Common myeloid progenitor, CD34-positive (primary cell): ENCODE measurements at regions not wholly inside any gene's neighbourhood (a gene's known extent, or its start where the extent isn't known, plus 50 kb on each side); places are given as distances from the start of the nearest gene placed in this dataset.
"Not testable (repeated sequence)": the region's sequence is repeated elsewhere in the genome, so short reads cannot be mapped to it uniquely, and the experiment has no call there.

Experiments used
- CTCF ChIA-PET: fragments of 350-600 bp; sonication (Branson Sonifier 250); formaldehyde crosslinking; loops from one replicate; lab custom pipeline; 2021; ENCODE audit warnings: antibody characterized with exemption; lab: Charles Lee
- POLR2A ChIA-PET: fragments of 350-600 bp; sonication (Branson Sonifier 250); formaldehyde crosslinking; loops from one replicate; lab custom pipeline; 2021; ENCODE audit warnings: antibody characterized with exemption; lab: Charles Lee
- DNase-seq, 3 donors: peaks; one replicate each; pipeline versions ENCODE4 v3.0.0 to v3.0.0-alpha.2; 2013
- H3K27ac ChIP-seq, 2 experiments: 1 replicate in 1 of 2; 2 replicates in 1 of 2; pipeline ENCODE4 v1.7.0; 2013; ENCODE audit warnings: inconsistent platforms in 2 of 2, low read length in 2 of 2, mild to moderate bottlenecking in 2 of 2, low read depth in 1 of 2, moderate library complexity in 1 of 2; ENCODE audit not compliant: severe bottlenecking in 2 of 2, insufficient read depth in 1 of 2, poor library complexity in 1 of 2
- H3K27me3 ChIP-seq, 5 experiments: replicated peaks in 2 of 5; 1 replicate in 3 of 5; 2 replicates in 2 of 5; pipeline versions ENCODE4 v1.6.1 to v1.7.0; 2013; ENCODE audit warnings: low read length in 4 of 5, mild to moderate bottlenecking in 2 of 5, moderate library complexity in 2 of 5, inconsistent platforms in 1 of 5; ENCODE audit not compliant: insufficient read depth in 5 of 5, control insufficient read depth in 4 of 5
- H3K36me3 ChIP-seq, 4 experiments: 1 replicate in 2 of 4; 2 replicates in 2 of 4; pipeline versions ENCODE4 v1.6.1 to v1.7.0; 2013; ENCODE audit warnings: low read length in 3 of 4, control low read depth in 1 of 4, mild to moderate bottlenecking in 1 of 4; ENCODE audit not compliant: control insufficient read depth in 4 of 4, insufficient read depth in 4 of 4
- H3K4me1 ChIP-seq, 4 experiments: 1 replicate in 3 of 4; 2 replicates in 1 of 4; pipeline versions ENCODE4 v1.6.1 to v1.7.1; 2013; ENCODE audit warnings: low read length in 3 of 4, mild to moderate bottlenecking in 3 of 4, control low read depth in 1 of 4, inconsistent platforms in 1 of 4, moderate library complexity in 1 of 4; ENCODE audit not compliant: control insufficient read depth in 4 of 4, insufficient read depth in 4 of 4; ENCODE audit errors: control extremely low read depth in 1 of 4
- H3K4me3 ChIP-seq, 7 experiments: 1 replicate in 4 of 7; 2 replicates in 3 of 7; pipeline versions ENCODE4 v1.5.1 to v1.7.0; 2013; ENCODE audit warnings: mild to moderate bottlenecking in 7 of 7, low read length in 6 of 7, moderate library complexity in 6 of 7, inconsistent platforms in 2 of 7, low read depth in 2 of 7, control low read depth in 1 of 7; ENCODE audit not compliant: insufficient read depth in 4 of 7, control insufficient read depth in 1 of 7; ENCODE audit errors: extremely low read depth in 1 of 7
- H3K9me3 ChIP-seq, 5 experiments: 1 replicate in 4 of 5; 2 replicates in 1 of 5; pipeline versions ENCODE4 v1.6.1 to v1.7.1; 2013; ENCODE audit warnings: low read length in 4 of 5, mild to moderate bottlenecking in 2 of 5, inconsistent platforms in 1 of 5, low read depth in 1 of 5, moderate library complexity in 1 of 5; ENCODE audit not compliant: control insufficient read depth in 4 of 5, insufficient read depth in 2 of 5; ENCODE audit errors: control extremely low read depth in 1 of 5
- WGBS: methylation state at CpG from one replicate; pipeline ENCODE4 v1.1.5; 2013; ENCODE audit not compliant: insufficient coverage; 5-methylcytosine and 5-hydroxymethylcytosine counted together

GRCh38 chr13:111593490-111593889, 273.0 kb downstream of the TEX29 start:
- H3K27ac ChIP-seq, H3K27me3 ChIP-seq, H3K4me3 ChIP-seq, POLR2A ChIA-PET, H3K4me1 ChIP-seq, H3K36me3 ChIP-seq, DNase-seq, CTCF ChIA-PET, H3K9me3 ChIP-seq: not testable (repeated sequence)
- WGBS, result 100% methylated on average over 1 of the region's 4 CpGs

GRCh38 chr13:111594606-111595005, 274.2 kb downstream of the TEX29 start:
- no peak overlapping the region for H3K27ac ChIP-seq
- no peak overlapping the region for H3K4me3 ChIP-seq
- H3K4me1 ChIP-seq, result no peaks in the 10 kb centered on the region
- ChIA-PET POLR2A (no interaction called here), CTCF (no interaction called here)
- 100% methylated on average over 6 of the region's 10 CpGs for WGBS
- H3K9me3 ChIP-seq, result peaks cover 0 to 7% (median 0%) of the 10 kb centered on the region in 5 experiments
- H3K27me3 ChIP-seq, result no peaks in the 10 kb centered on the region
- DNase-seq, result no peak
- H3K36me3 ChIP-seq, result no peaks in the 10 kb centered on the region

GRCh38 chr13:111595276-111595675, 274.8 kb downstream of the TEX29 start:
- Histone ChIP-seq H3K27me3 (no peaks in the 10 kb centered on the region), H3K4me3 (no peak overlapping the region), H3K9me3 (peaks cover 0 to 7% (median 0%) of the 10 kb centered on the region in 5 experiments), H3K27ac (no peak overlapping the region), H3K36me3 (no peaks in the 10 kb centered on the region), H3K4me1 (no peaks in the 10 kb centered on the region)
- CTCF ChIA-PET, result no interaction called here
- WGBS, result 100% methylated on average over 1 of the region's 3 CpGs
- no peak for DNase-seq
- POLR2A ChIA-PET, result no interaction called here

- WGBS, result 95% methylated on average over 10 of the region's 11 CpGs
- CTCF ChIA-PET, result interaction anchor here (1.2 kb wide), 1 partner anchor 17 kb away, joined by 3 read pairs; no protein-coding TSS in a partner anchor
- no peaks in the 10 kb centered on the region for H3K27me3 ChIP-seq
Measured at GRCh38 chr13:111595791-111596190, 275.3 kb downstream of the TEX29 start.

GRCh38 chr13:111597191-111597611, 276.8 kb downstream of the TEX29 start:
- Histone ChIP-seq H3K4me1 (no peaks in the 10 kb centered on the region), H3K27me3 (no peaks in the 10 kb centered on the region), H3K27ac (no peak overlapping the region), H3K36me3 (no peaks in the 10 kb centered on the region), H3K9me3 (peaks cover 0 to 7% (median 0%) of the 10 kb centered on the region in 5 experiments), H3K4me3 (no peak overlapping the region)
- DNase-seq, result no peak
- CTCF ChIA-PET, result no interaction called here
- 85% methylated on average over 10 of the region's 10 CpGs for WGBS
- POLR2A ChIA-PET, result no interaction called here

More at GRCh38 chr13:111595791-111596190, 275.3 kb downstream of the TEX29 start:
- H3K4me1 ChIP-seq, result no peaks in the 10 kb centered on the region
- H3K9me3 ChIP-seq, result peaks cover 0 to 7% (median 0%) of the 10 kb centered on the region in 5 experiments
- no peak overlapping the region for H3K4me3 ChIP-seq
- no peaks in the 10 kb centered on the region for H3K36me3 ChIP-seq
- POLR2A ChIA-PET, result no interaction called here
- H3K27ac ChIP-seq, result no peak overlapping the region
- no peak for DNase-seq

- no peak for DNase-seq
- no peak overlapping the region for H3K4me3 ChIP-seq
- ChIA-PET POLR2A (no interaction called here), CTCF (no interaction called here)
- WGBS, result 87% methylated on average over 12 of the region's 12 CpGs
- peaks cover 0 to 7% (median 0%) of the 10 kb centered on the region in 5 experiments for H3K9me3 ChIP-seq
- H3K27ac ChIP-seq, result no peak overlapping the region
- no peaks in the 10 kb centered on the region for H3K27me3 ChIP-seq
- no peaks in the 10 kb centered on the region for H3K36me3 ChIP-seq
- H3K4me1 ChIP-seq, result no peaks in the 10 kb centered on the region
Measured at GRCh38 chr13:111597618-111598017, 277.2 kb downstream of the TEX29 start.

- DNase-seq, result no peak
- POLR2A ChIA-PET, result no interaction called here
- Histone ChIP-seq H3K9me3 (peaks cover 0 to 5% (median 0%) of the 10 kb centered on the region in 5 experiments), H3K4me1 (no peaks in the 10 kb centered on the region), H3K4me3 (no peak overlapping the region), H3K27ac (no peak overlapping the region), H3K36me3 (no peaks in the 10 kb centered on the region), H3K27me3 (no peaks in the 10 kb centered on the region)
- CTCF ChIA-PET, result no interaction called here
- 84% methylated on average over 7 of the region's 7 CpGs for WGBS
Measured at GRCh38 chr13:111598747-111599146, 278.3 kb downstream of the TEX29 start.
